HG03575 (cell line): ENCODE measurements at regions not wholly inside any gene's neighbourhood (a gene's known extent, or its start where the extent isn't known, plus 50 kb on each side); places are given as distances from the start of the nearest gene placed in this dataset.
A peak's percentile ranks its signal among the peaks of the same experiment; 100 is the strongest.

Source experiments
- ATAC-seq: cut with Tn5 transposase; IDR thresholded peaks from one replicate; pipeline ENCODE4 v1.9.1; 2021; ENCODE audit not compliant: unreplicated experiment, insufficient number of reproducible peaks, low FRiP score; ENCODE audit errors: extremely low read depth

GRCh38 chr18:31213641-31214040, 51.0 kb upstream of the DSC1 start:
- no peak for ATAC-seq

- ATAC-seq = no peak
These were observed 54.6 kb upstream of the DSC1 start for GRCh38 chr18:31217038-31217849.

- no peak for ATAC-seq
These were observed 56.2 kb upstream of the DSC1 start for GRCh38 chr18:31218671-31219383.

GRCh38 chr18:31219395-31219794, 56.7 kb upstream of the DSC1 start:
- no peak for ATAC-seq

- no peak for ATAC-seq
These were observed 60.7 kb upstream of the DSC1 start for GRCh38 chr18:31223371-31223770.

GRCh38 chr18:31225668-31226067, 63.0 kb upstream of the DSC1 start:
- ATAC-seq = no peak

GRCh38 chr18:31227497-31228229, 65.0 kb upstream of the DSC1 start:
- ATAC-seq = no peak

- ATAC-seq = no peak
These were observed 67.2 kb upstream of the DSC1 start for GRCh38 chr18:31229829-31230228.

GRCh38 chr18:31230495-31230894, 67.8 kb upstream of the DSC1 start:
- ATAC-seq = peak; percentile 70

- no peak for ATAC-seq
These were observed 69.4 kb upstream of the DSC1 start for GRCh38 chr18:31232013-31232412.

- ATAC-seq = no peak
These were observed 70.2 kb upstream of the DSC1 start for GRCh38 chr18:31232775-31233424.

- no peak for ATAC-seq
These were observed 71.1 kb upstream of the DSC1 start for GRCh38 chr18:31233621-31234275.

- ATAC-seq = no peak
These were observed 73.2 kb upstream of the DSC1 start for GRCh38 chr18:31235856-31236255.

- no peak for ATAC-seq
These were observed 74.5 kb upstream of the DSC1 start for GRCh38 chr18:31237142-31237541.

GRCh38 chr18:31241425-31241824, 76.5 kb upstream of the DSG1 start:
- ATAC-seq = no peak

GRCh38 chr18:31241900-31242409, 76.0 kb upstream of the DSG1 start:
- no peak for ATAC-seq

GRCh38 chr18:31243740-31244512, 74.0 kb upstream of the DSG1 start:
- no peak for ATAC-seq

GRCh38 chr18:31244771-31245394, 73.1 kb upstream of the DSG1 start:
- no peak for ATAC-seq
